GM21786 (cell line): ENCODE measurements at regions not wholly inside any gene's neighbourhood (a gene's known extent, or its start where the extent isn't known, plus 50 kb on each side); places are given as distances from the start of the nearest gene placed in this dataset.
"Not testable (repeated sequence)": the region's sequence is repeated elsewhere in the genome, so short reads cannot be mapped to it uniquely, and the experiment has no call there.

Experiments used
- ATAC-seq: cut with Tn5 transposase; IDR thresholded peaks from one replicate; pipeline ENCODE4 v1.9.1; 2021; ENCODE audit not compliant: unreplicated experiment

DNA sequence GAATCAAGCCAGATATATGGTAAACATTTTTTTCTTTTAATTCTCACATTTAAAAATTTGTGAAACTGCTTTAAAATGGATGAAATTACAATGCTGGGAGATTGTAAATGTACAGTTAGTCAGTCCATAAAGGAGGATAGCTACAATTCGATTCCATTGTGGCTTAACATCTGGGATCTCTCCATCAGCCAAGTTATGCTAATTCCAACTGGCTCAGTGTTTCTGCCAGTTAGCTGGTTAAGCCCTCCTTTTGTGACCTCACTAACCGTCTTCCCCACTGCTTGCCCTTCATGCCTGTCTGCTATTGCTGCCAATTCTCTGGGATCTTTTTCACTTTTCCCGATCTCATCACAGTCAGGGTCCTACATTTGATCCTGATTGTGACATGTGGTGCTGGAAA lies 1347.6 kb downstream of the CDH11 start:
- ATAC-seq = no peak

DNA sequence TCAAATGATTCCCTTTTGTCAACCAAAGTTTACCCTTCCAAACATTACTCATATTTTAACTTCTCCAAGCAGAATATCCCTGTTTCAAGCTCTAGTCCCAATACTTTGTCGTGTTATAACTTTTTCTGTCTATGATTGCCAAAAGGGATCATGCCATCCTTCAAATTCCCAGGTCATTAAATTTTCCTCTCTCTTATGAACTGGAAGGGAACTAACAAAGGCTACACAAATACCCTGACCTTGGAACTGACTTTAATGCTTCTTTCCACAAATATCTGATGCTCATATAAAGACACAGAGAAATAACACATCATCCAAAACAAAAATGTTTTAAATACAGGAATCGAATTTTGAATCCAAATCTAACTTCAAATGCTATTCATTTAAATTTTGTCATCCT lies 1352.7 kb downstream of the CDH11 start:
- ATAC-seq = no peak

DNA sequence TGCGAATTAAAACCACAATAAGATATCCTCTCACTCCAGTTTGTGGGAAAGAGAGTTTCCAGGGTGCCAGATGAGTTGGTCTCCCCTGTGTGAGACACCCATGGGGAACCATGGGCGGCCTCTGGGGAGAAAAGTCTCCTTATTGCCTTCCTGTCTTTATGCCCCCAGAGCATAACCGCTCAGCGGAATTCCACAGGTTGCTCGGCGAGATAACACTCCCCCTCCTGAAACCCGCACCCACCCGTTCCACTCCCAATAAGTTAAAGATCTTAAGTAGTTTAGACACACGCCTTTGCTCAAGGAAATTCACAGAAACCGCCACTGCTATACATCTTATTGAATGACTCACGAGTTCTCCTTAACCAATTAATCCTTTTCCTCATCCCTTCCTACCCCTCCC lies 1361.6 kb downstream of the CDH11 start:
- not testable (repeated sequence) for ATAC-seq

DNA sequence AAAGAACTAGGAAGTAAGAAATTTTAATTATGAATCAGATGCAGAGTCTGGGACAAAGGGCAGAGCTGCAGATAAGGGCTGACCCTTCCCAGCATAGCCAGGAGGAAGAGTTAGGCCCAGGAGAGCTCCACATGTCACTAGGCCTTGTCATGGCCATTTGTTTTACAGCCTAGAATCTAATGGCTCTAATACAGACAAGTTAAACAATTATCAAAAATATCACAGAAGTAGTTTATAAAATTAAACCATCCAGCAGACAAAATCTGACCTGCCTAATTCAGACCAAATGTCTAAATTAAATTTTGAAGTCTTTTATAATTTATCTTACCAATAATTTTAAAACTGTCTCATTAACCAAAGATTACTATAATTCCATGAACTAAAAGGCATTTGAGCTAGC lies 1369.5 kb downstream of the CDH11 start:
- ATAC-seq = no peak

DNA sequence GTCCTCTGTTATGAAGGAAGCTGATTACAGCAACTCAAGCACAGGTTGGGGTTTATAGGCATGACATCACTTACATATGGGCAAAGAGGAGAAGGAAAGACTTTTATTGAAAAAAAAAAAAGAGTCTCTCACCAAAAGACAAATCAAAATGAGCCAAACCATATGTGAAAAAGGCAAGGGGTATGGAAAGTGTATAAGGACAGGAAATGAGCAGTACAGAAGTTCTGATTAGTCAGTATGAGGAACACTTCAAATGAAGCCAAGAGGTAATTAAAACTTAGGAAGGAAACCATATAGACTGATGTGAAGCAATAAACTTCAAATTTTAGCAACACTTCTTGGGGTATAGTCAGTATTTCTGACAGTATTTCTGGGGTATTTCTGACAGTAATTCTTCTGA lies 1372.6 kb downstream of the CDH11 start:
- ATAC-seq = no peak

DNA sequence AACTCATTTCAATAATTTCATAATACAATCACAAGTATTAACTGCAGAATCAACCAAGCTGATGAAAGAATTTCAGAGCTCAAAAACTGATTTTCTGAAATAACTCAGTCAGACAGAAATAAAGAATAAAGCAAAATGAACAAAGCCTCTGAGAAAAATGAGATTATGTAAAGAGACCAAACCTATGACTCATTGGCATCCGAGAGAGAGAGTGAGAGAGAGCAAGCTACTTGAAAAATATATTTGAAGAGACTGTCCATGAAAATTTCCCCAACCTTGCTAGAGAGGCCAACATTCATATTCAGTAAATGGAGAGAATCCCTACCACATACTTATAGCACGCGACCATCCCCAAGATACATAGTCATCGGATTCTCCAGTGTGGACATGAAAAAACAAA lies 1376.4 kb downstream of the CDH11 start:
- ATAC-seq = no peak

DNA sequence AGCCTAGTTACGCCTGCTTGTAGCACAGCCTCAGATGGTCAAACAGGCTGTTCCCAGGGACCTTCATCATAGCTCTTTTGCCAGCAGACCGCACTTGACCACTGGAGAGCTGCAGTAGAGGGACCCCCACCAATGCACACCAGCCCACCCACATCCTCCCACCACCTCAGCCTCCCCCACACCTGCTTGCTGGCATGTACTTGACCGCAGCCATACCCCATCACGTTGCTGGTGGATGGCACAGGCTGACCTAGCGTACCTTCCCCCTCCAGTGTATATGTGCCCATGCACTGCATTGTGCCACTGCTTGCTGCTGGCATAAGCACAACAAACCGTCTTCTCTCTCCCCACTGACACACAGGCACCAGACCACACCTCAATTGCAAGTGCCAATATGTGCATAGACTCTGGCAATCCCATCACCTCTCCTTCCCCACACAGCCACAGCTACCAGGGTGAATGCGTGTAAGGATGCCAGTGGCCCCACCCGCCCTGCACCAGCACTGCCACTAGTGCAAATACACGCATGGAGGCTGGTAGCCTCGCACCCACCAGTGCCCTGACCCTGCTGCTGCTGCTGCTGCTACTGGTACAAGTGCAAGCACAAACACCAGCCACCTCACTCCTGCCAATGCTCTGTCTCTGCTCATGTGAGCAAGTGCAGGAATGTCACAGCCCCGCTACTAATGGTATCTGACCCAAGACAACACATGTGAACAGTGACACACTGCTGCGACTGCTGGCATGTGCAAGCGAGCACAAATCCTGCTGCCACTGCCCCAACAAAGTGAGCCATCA lies 1377.6 kb downstream of the CDH11 start:
- no peak for ATAC-seq

DNA sequence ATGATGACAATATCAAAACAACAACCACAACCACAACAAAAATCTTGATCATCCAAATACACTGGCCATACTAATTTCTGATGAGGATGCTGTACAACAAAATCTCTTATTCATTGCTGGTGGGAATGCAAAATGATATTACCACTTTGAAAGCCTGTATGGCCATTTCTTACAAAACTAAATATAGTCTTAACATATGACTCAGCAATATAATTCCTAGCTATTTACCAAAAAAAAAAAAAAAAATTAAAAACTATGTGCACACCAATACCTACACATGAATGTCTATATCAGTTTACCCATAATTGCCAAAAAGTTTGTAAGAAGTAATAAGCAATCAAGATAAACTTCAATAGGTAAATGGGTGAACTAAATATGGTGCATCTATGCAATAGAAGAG lies 1379.7 kb downstream of the CDH11 start:
- no peak for ATAC-seq

DNA sequence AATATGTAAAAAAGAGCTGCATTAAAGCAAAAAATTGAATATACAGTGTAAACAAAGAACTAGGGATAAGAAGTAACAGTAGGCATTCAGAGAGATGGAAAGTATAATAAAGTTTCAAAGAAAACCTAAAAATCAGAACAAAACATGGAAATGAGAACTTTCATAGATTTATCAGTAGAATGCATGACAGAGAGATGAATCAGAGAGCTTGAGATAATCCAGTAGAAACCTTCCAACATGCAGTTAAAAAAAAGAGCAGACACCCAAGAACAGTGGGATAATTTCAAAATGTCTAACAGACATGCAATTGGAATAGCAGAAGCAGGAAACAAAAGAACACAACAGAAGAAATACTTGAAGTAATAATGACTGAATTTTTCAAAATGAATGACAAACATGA lies 1384.2 kb downstream of the CDH11 start:
- no peak for ATAC-seq

DNA sequence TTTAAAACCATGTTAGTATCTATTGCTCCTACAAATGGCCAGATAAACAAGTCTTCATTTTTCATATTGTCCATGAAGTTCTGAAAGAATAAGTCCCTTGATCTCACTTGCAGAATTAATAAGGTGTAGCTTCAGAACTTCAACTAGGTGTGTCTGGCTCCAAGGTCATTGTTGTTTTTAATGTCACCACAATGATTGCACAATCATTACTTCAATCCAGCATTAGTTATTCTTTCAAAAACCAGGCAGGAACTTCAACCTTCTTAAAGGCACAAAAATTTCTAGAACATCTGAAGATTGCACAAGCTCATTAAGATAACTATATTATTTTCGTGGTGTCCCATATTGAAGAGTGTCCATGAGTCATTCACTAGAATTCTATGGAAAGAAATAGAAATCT lies 1386.4 kb downstream of the CDH11 start:
- ATAC-seq = no peak

DNA sequence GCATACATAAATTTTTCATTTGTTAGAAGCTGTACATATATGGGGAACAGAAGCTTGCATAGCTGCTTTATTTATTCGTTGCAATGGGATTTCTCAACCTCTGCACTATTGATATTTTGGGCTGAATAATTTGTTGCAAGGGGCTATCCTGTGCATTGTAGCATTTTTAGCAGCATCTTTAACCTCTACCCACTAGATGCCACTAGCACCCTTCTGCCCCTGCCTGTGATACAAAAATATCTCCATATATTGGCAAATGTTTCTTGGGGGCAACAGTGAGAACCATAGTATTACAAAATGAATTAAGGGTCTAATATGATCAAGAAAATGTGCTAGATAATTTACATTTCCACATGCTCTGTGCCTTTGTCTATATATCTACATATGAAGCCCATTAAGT lies 1401.0 kb downstream of the CDH11 start:
- ATAC-seq = no peak

DNA sequence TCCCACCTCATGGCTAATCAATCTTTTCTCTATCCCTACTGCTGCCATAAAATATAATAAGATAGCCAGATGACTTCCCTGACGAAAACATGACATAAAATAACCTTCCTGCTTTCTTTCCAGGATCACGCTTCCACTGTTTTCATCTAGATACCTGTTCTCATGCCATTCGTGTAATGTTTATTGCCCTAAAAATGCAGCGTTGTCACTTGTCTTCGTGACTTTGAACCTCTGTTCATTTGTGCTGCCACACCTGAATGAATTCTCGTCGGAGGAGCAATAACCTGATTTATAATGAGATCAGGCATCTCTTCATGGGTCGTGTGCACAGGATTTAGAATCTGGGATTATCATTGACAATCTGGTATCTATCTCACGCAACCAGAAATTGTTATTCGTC lies 1401.9 kb downstream of the CDH11 start:
- no peak for ATAC-seq

DNA sequence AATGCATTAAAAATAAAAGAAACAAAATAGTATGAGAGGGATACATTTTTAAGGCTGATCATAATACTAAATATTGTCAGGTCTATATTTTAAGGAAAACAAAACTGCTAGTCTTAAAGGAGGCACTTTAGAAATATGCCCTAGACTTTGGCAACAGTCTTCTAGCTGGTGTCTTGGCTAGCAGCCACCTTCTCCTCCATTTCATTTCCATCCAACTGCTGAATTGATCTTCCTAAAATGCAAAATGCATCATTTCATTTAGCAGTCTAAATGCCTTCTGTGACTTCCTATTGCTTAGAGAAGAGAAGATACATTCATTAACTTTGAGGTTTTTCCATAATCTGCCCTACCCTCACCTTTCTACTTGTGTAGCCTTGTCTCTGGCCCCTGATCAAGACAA lies 1404.1 kb downstream of the CDH11 start:
- ATAC-seq = no peak

DNA sequence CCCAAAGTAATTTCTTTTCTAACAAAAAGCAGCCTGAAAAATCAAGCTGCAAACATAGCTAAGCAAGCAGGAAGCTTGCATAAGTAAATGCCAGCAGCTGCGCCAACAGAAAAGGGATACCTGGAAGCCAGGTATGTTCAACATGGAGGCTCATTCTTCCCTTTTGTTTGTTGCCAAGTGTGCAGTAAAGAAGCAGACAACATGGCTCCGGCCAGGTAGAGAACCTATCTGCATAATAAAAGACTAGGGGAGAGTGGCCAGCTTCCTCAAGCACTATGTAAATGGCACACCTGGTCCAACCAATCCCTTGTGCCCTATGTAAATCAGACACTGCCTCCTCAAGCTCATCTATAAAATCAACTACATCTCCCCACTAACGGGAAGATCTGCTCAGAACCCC lies 1407.0 kb downstream of the CDH11 start:
- ATAC-seq = no peak

DNA sequence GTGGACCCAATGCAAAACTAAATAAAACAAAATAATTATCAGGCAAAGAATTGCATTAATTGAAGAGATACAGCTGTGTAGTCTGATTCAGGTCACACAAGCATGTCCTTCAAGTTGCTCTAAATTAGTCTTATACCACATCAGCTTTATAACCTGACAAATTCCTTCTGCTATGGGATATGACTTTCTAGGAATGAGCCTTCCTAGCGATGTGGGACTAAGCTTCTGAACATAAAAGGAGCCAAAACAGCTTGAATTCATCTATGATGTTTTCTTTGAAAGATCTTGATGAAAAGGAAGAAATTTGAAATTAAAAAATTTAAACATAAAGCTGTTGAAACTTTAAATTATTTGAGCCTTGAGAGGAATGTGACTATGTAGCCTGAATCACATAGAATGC lies 1409.1 kb downstream of the CDH11 start:
- no peak for ATAC-seq

DNA sequence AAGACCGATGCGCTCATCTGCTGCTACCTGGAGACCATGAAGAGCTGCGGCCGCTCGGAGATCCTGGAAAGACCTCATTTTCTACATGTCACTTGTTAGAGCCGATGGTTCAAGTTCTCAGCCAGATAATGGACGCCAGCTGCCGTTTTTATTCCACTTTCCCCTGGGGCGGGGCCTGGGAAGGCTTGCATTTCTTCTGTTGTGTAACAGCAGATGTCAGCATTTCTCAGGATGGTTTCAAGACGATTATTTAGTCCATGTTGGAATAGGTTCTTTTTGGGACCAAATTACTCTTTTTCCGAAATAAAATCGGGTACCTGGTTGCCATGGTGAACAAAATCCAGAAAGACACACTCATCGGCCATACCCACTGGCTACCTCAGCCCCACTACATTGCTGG lies 1418.3 kb downstream of the CDH11 start:
- ATAC-seq = no peak

DNA sequence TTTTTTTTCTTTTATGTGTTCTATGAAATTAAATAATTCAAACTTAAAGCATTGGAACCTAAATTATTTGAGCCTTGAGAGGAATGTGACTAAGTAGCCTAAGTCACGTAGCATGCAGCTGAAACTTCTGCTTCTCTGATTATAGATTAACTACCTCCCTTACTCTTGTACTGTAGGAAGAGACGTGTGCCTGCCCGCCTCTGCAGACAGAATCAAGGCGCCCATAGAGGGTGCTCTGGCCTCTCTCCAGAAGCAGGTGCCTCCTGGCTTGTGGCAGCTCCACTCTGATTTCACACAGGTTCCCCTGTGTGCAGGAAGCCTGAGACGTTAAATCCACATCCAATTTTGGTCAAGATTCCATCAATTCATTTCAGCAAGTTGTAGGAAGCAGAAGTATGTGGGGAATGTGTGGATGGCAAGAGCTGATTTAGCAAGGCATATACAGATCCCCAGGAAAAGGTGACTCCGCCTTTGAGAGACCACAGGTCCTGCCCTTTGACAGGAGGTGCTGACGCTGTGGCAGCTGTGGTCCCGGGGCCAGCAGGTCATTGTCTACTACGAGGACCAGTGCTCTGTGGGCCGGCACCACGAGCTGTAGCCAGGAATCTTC lies 1418.8 kb downstream of the CDH11 start:
- no peak for ATAC-seq

DNA sequence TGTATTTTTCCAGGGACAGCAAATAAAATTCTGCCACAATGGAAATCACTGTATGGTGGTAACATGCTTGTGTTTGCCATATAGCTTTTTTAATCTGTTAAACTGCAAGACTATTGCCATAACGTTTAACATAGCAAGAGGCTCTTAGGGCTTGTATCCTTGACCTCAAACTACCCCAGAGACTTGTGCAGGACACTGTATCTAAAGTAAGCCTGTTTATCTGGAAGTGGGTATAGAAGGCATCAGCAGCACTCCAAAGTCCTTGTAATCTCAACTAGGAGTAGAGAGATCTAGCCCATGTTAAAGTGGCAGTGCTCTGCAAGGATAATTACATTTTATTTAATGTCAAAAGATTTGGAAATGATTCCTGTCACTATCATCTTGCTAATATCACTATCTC lies 1424.1 kb downstream of the CDH11 start:
- no peak for ATAC-seq

DNA sequence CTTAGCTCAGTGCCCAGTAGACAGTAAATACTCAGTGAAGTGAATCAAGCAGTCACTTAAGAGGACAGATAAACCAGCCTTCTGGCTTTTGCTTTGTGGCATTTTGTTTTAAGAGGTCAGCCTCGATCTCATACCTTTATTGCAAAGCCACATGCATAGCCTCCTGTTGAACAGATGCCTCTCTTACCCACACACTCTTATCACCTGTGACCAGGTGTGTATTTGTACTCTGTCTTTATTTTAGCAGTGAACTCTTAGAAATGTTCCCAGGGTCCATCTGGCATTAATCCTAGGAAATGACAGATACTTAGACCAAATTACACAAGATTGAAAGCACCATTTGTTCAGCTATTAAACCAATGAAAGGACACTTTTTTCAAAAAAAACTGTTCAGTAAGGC lies 1426.5 kb downstream of the CDH11 start:
- ATAC-seq = no peak

DNA sequence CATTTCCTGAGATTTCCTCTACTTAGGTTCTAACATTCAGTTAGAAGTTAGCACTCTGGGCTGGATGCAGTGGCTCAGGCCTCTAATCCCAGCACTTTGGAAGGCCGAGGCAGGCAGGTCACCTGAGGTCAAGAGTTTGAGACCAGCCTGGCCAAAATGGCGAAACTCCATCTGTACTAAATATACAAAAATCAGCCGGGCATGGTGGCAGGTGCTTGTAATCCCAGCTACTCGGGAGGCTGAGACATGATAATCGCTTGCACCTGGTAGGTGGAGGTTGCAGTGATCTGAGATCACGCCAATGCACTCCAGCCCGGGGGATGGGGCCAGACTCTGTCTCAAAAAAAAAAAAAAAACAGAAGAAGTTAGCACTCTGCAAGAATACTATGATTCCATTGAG lies 1430.9 kb downstream of the CDH11 start:
- ATAC-seq = no peak

DNA sequence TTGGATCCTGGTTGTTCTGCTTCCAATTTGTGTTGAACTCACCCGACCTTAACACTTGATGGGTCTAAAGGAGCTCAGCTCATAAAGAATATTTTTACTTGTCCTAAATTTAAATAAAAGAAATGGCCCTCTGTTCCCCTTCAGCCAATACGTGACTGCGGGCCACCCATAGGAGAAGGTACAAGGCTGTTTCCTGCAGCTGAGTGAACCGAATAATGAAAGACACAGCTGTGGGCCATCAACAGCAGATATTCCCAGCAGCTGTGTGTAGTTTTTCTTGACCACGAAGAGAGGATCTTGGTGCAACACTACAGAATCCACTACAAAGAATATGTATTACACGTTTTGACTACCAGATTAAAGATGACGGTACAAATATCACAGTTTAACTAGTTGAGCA lies 1431.6 kb downstream of the CDH11 start:
- ATAC-seq = no peak

DNA sequence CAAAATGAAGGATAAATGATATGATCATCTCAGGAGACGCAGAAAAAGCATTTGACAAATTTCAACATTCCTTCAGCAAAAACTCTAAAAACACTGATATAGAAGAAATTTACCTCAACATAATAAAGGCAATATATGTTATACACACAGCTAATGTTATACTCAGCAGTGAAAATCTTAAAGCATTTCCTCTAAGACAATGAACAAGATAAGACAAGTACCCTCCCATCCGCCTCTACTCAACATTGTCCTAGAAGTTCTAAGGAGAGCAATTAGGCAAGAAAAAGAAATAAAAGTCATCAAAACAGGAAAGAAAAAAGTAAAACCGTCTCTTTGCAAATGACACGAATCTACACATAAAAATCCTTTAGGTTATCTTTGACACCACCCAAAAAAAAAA lies 1432.8 kb downstream of the CDH11 start:
- ATAC-seq = no peak
